PC-3 (cell line): ENCODE measurements at regions not wholly inside any gene's neighbourhood (a gene's known extent, or its start where the extent isn't known, plus 50 kb on each side); places are given as distances from the start of the nearest gene placed in this dataset.
"Not testable (repeated sequence)": the region's sequence is repeated elsewhere in the genome, so short reads cannot be mapped to it uniquely, and the experiment has no call there.

Experiments used
- ATAC-seq: fragments of 200-7000 bp; cut with Tn5 transposase; 2 replicates; pipeline ENCODE4 v1.9.1; 2020; ENCODE audit warnings: mild to moderate bottlenecking, moderate library complexity
- BruUV-seq: library from RNA; stranded (reverse); fragments of 400-500 nt; replicated peaks from 2 replicates; lab custom pipeline; 2021; lab: Mats Ljungman, UMichigan
- CTCF ChIA-PET: fragments of 300-600 bp; sonication (Branson Sonifier 250); formaldehyde crosslinking; loops from one replicate; lab custom pipeline; 2022; ENCODE audit warnings: antibody characterized with exemption; lab: Charles Lee
- POLR2A ChIA-PET: fragments of 300-600 bp; sonication (Branson Sonifier 250); formaldehyde crosslinking; loops from one replicate; lab custom pipeline; 2022; ENCODE audit warnings: antibody characterized with exemption; ENCODE audit not compliant: unreplicated experiment; lab: Charles Lee
- DNase-seq: peaks from one replicate; pipeline ENCODE4 v3.0.0-alpha.2; 2015
- H2AFZ ChIP-seq: fragments of 300-600 bp; sonication (generic); 2 replicates; pipeline ENCODE4 v1.6.0; 2016; ENCODE audit warnings: antibody characterized with exemption, low read length
- H3F3A ChIP-seq: fragments of 300-600 bp; sonication (generic); one replicate; pipeline ENCODE4 v1.6.0; 2017; ENCODE audit warnings: antibody characterized with exemption, low read length, control low read depth, mild to moderate bottlenecking; ENCODE audit not compliant: unreplicated experiment
- H3K27ac ChIP-seq: fragments of 300-600 bp; sonication (generic); 2 replicates; pipeline ENCODE4 v1.5.1; 2016; ENCODE audit warnings: mild to moderate bottlenecking, low read length
- H3K27me3 ChIP-seq: fragments of 300-600 bp; sonication (generic); 2 replicates; pipeline ENCODE4 v1.6.1; 2016; ENCODE audit warnings: low read length, mixed read lengths
- H3K36me3 ChIP-seq: fragments of 300-600 bp; sonication (generic); 2 replicates; pipeline ENCODE4 v1.6.1; 2016; ENCODE audit warnings: low read depth, mixed run types, low read length, mixed read lengths
- H3K4me1 ChIP-seq: fragments of 300-600 bp; sonication (generic); 2 replicates; pipeline ENCODE4 v1.5.1; 2016; ENCODE audit warnings: low read length; ENCODE audit not compliant: insufficient read depth
- H3K4me2 ChIP-seq: fragments of 300-600 bp; sonication (generic); 2 replicates; pipeline ENCODE4 v1.6.0; 2016; ENCODE audit warnings: low read length
- H3K4me3 ChIP-seq: fragments of 300-600 bp; sonication (generic); 2 replicates; pipeline ENCODE4 v1.5.1; 2016; ENCODE audit warnings: mild to moderate bottlenecking, low read length, mixed read lengths
- H3K79me2 ChIP-seq: fragments of 300-600 bp; sonication (generic); 2 replicates; pipeline ENCODE4 v1.6.1; 2017; ENCODE audit warnings: low read length, mixed read lengths
- H3K9ac ChIP-seq: fragments of 300-600 bp; sonication (generic); 2 replicates; pipeline ENCODE4 v1.6.0; 2016; ENCODE audit warnings: mild to moderate bottlenecking, low read length
- H3K9me2 ChIP-seq: fragments of 300-600 bp; sonication (generic); replicated peaks from 2 replicates; pipeline ENCODE4 v1.6.1; 2016; ENCODE audit warnings: mixed run types, low read length, mixed read lengths
- H3K9me3 ChIP-seq: fragments of 300-600 bp; sonication (generic); 2 replicates; pipeline ENCODE4 v1.6.1; 2016; ENCODE audit warnings: low read length, mixed read lengths
- H4K20me1 ChIP-seq: fragments of 300-600 bp; sonication (generic); 2 replicates; pipeline ENCODE4 v1.6.1; 2016; ENCODE audit warnings: low read length, mixed read lengths
- EZH2 ChIP-seq: fragments of 300-600 bp; sonication (generic); IDR thresholded peaks from one replicate; pipeline ENCODE4 v1.6.1; 2017; ENCODE audit warnings: antibody characterized with exemption, mild to moderate bottlenecking, low read length; ENCODE audit not compliant: unreplicated experiment
- EZH2phosphoT487 ChIP-seq: fragments of 300-600 bp; sonication (generic); IDR thresholded peaks from 2 replicates; pipeline ENCODE4 v1.6.1; 2018; ENCODE audit warnings: mild to moderate bottlenecking, antibody characterized with exemption, low read length, borderline replicate concordance
- intact Hi-C: fragments of 100-400 bp; cut with micrococcal nuclease; formaldehyde crosslinking; loops from 2 replicates; pipeline ENCODE4 v1.9.0; 2023
- TF ChIP-seq, protein P1 (sequence below): fragments of 300-600 bp; sonication (generic); conservative IDR thresholded peaks from 2 replicates; pipeline ENCODE4 v1.5.1; 2017; ENCODE audit warnings: antibody characterized with exemption, low read depth, mild to moderate bottlenecking, low read length

DNA sequence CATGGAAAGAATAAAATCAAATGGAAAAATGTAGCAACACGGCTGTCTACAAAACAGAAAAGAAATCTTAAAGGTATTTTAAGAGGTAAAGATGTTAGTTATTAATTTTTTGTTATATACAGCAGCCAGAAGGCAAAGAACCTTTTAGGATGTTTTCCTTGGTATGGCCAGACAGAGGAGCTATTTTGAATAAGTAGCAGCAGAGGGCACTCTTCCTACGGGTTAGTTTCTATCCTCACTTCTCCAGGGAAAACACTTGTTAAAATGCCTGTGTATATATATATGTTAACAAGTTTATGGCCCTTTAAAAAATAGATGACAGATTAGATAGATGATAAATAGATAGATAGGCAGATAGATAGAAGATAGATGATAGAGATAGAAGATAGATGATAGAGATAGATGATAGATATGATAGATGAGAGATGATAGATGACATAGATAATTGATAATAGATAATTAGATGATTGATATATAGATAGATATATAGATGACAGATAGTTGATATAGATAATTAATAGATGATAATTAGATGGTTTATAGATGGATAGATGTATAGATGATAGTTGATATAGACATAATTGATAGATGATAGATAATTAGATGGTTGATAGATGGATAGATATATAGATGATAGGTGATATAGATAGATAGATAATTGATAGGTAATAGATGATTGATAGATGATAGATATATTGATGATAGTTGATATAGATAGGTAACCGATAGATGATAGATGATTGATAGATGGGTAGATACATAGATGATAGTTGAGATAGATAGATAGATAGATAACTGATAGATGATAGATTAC, 57.8 kb upstream of the WIPF3 start:
- H3K4me2 ChIP-seq = peak overlapping the region; percentile 71
- CTCF ChIA-PET = interaction anchor here (0.5 to 1.4 kb wide), 7 partner anchors 64 to 558 kb away, joined by 3 to 10 read pairs (median 5); no protein-coding TSS in a partner anchor
- no peaks in the 10 kb centered on the region for H3K9me3 ChIP-seq
- POLR2A ChIA-PET = interaction anchor here (0.6 kb wide), 2 partner anchors 41 to 90 kb away, joined by 3 read pairs; no protein-coding TSS in a partner anchor
- no peak overlapping the region for H2AFZ ChIP-seq
- no peaks in the 10 kb centered on the region for H3F3A ChIP-seq
- peak; percentile 66 for ATAC-seq
- no peaks in the 10 kb centered on the region for H3K79me2 ChIP-seq
- no peaks in the 10 kb centered on the region for H3K36me3 ChIP-seq
- peak; percentile 73 for DNase-seq
- peak overlapping the region; percentile 37; the same call in 1 of the 2 replicates for H3K27ac ChIP-seq
- no peaks in the 10 kb centered on the region for H4K20me1 ChIP-seq
- H3K4me3 ChIP-seq = 0 out of 2 replicates have a peak overlapping the region, but pooled peaks have one; percentile 27
- TF ChIP-seq, protein P1, sequence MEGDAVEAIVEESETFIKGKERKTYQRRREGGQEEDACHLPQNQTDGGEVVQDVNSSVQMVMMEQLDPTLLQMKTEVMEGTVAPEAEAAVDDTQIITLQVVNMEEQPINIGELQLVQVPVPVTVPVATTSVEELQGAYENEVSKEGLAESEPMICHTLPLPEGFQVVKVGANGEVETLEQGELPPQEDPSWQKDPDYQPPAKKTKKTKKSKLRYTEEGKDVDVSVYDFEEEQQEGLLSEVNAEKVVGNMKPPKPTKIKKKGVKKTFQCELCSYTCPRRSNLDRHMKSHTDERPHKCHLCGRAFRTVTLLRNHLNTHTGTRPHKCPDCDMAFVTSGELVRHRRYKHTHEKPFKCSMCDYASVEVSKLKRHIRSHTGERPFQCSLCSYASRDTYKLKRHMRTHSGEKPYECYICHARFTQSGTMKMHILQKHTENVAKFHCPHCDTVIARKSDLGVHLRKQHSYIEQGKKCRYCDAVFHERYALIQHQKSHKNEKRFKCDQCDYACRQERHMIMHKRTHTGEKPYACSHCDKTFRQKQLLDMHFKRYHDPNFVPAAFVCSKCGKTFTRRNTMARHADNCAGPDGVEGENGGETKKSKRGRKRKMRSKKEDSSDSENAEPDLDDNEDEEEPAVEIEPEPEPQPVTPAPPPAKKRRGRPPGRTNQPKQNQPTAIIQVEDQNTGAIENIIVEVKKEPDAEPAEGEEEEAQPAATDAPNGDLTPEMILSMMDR = peak; percentile 73
- TF ChIP-seq EZH2phosphoT487 = no peak
- no peak for TF ChIP-seq EZH2
- H3K9me2 ChIP-seq = no peaks in the 10 kb centered on the region
- BruUV-seq = TSS peak; percentile 32
- intact Hi-C loops = loop anchor here (1.0 to 5.0 kb wide), 7 partner anchors 25 to 314 kb away; partner anchors contain the start of gene WIPF3
- no peak overlapping the region for H3K9ac ChIP-seq
- peaks cover 9% of the 10 kb centered on the region for H3K4me1 ChIP-seq
- no peaks in the 10 kb centered on the region for H3K27me3 ChIP-seq

- Histone ChIP-seq H3K9ac (no peak overlapping the region), H3K4me1 (peaks cover 9% of the 10 kb centered on the region), H2AFZ (no peak overlapping the region), H3K9me3 (no peaks in the 10 kb centered on the region), H3K4me3 (no peak overlapping the region), H3K36me3 (no peaks in the 10 kb centered on the region), H3K27ac (no peak overlapping the region), H3F3A (no peaks in the 10 kb centered on the region), H3K9me2 (no peaks in the 10 kb centered on the region), H4K20me1 (no peaks in the 10 kb centered on the region), H3K4me2 (no peak overlapping the region), H3K79me2 (no peaks in the 10 kb centered on the region), H3K27me3 (no peaks in the 10 kb centered on the region)
- no TSS peak for BruUV-seq
- TF ChIP-seq, protein P1 = no peak
- no peak for TF ChIP-seq EZH2
- no peak for TF ChIP-seq EZH2phosphoT487
- ChIA-PET CTCF (no interaction called here), POLR2A (interaction anchor here (0.6 kb wide), 1 partner anchor 196 kb away, joined by 7 read pairs; no protein-coding TSS in a partner anchor)
- intact Hi-C loops = loop anchor here (2.0 to 5.0 kb wide), 3 partner anchors 57 to 129 kb away; partner anchors contain the start of gene WIPF3
- ATAC-seq (no peak), DNase-seq (no peak)
Observed at GRCh38 chr7:29749701-29750321, 56.5 kb upstream of the WIPF3 start.

GRCh38 chr7:29750373-29750940, 55.9 kb upstream of the WIPF3 start:
- H3K36me3 ChIP-seq, H3K4me3 ChIP-seq, BruUV-seq, H3K27me3 ChIP-seq, H3K9ac ChIP-seq, H3K27ac ChIP-seq, H3K4me1 ChIP-seq, POLR2A ChIA-PET, H3F3A ChIP-seq, H3K4me2 ChIP-seq, H3K79me2 ChIP-seq, H2AFZ ChIP-seq, H4K20me1 ChIP-seq, H3K9me3 ChIP-seq, intact Hi-C loops, H3K9me2 ChIP-seq: not testable (repeated sequence)
- CTCF ChIA-PET = interaction anchor here (0.6 kb wide), 1 partner anchor 126 kb away, joined by 4 read pairs; no protein-coding TSS in a partner anchor
- DNase-seq (peak; percentile 49), ATAC-seq (peak; percentile 60)

GRCh38 chr7:29751012-29751411, 55.3 kb upstream of the WIPF3 start:
- H4K20me1 ChIP-seq, POLR2A ChIA-PET, intact Hi-C loops, H3K4me1 ChIP-seq, ATAC-seq, H3K27me3 ChIP-seq, H3K9ac ChIP-seq, H3K4me2 ChIP-seq, H3K79me2 ChIP-seq, DNase-seq, BruUV-seq, H3K4me3 ChIP-seq, H3K36me3 ChIP-seq, H3K27ac ChIP-seq, H3K9me2 ChIP-seq, H3K9me3 ChIP-seq, H2AFZ ChIP-seq, H3F3A ChIP-seq: not testable (repeated sequence)
- CTCF ChIA-PET = interaction anchor here (0.6 kb wide), 1 partner anchor 125 kb away, joined by 4 read pairs; no protein-coding TSS in a partner anchor
